H1 (cell line): ENCODE measurements at regions not wholly inside any gene's neighbourhood (a gene's known extent, or its start where the extent isn't known, plus 50 kb on each side); places are given as distances from the start of the nearest gene placed in this dataset.

Experiments used
- ATF2 ChIP-seq: IDR thresholded peaks from 2 replicates; pipeline ENCODE4 v1.6.1; 2012; ENCODE audit warnings: low read length, inconsistent platforms
- EZH2 ChIP-seq: fragments of 200-600 bp; sonication (generic); IDR thresholded peaks from 2 replicates; pipeline ENCODE4 v1.7.1; 2012; ENCODE audit warnings: low read depth, mild to moderate bottlenecking, moderate library complexity, low read length, inconsistent platforms; ENCODE audit not compliant: severe bottlenecking
- POLR2A ChIP-seq, 2 experiments: IDR thresholded peaks; 1 replicate in 1 of 2; 2 replicates in 1 of 2; pipeline ENCODE4 v1.6.1; 2011; ENCODE audit warnings: low read depth in 2 of 2, low read length in 2 of 2, mild to moderate bottlenecking in 2 of 2; ENCODE audit errors: control extremely low read depth in 1 of 2
- POLR2AphosphoS5 ChIP-seq: IDR thresholded peaks from 2 replicates; pipeline ENCODE4 v1.6.1; 2011; ENCODE audit warnings: low read depth, low read length
- TAF1 ChIP-seq: IDR thresholded peaks from 2 replicates; pipeline ENCODE4 v1.6.1; 2011; ENCODE audit warnings: mild to moderate bottlenecking, low read depth, low read length
- USF2 ChIP-seq: IDR thresholded peaks from 2 replicates; pipeline ENCODE4 v1.6.1; 2011; ENCODE audit warnings: low read length, improper control_type of control experiment
- TF ChIP-seq, protein P1 (sequence below), 3 experiments: IDR thresholded peaks; 1 replicate in 2 of 3; 2 replicates in 1 of 3; pipeline versions ENCODE4 v1.5.1 to v1.6.1; 2011; ENCODE audit warnings: low read length in 3 of 3, mild to moderate bottlenecking in 3 of 3, inconsistent platforms in 2 of 3, low read depth in 1 of 3, moderate library complexity in 1 of 3; ENCODE audit not compliant: insufficient read depth in 1 of 3; ENCODE audit errors: control extremely low read depth in 1 of 3

DNA sequence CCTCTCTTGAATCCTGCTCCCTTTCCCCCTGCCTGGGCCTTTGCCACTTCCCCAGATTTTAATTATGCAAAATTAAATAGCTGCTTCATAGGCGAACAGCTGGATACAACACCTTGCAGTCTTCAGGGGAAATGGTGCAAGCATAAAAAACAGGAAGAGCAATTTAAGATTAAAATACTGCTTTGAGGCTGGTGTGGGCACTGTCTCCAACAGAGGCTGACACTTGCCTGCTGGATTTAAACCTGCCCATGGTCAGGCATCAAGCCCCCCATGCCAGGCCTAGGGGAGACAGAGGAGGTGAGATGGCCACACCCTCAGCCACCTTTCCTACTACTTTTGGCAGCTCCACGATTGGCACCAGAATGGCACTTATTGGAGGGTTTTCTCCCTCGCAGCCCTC is 110.1 kb upstream of the DIO3 start:
- no peak for TF ChIP-seq TAF1
- no peak for TF ChIP-seq USF2
- no peak for TF ChIP-seq ATF2
- TF ChIP-seq POLR2A (IDR thresholded peaks at IDR 0.05; ENCODE audit: control extremely low read depth in 1 of 2, low read depth in 2 of 2, low read length in 2 of 2) = no peak
- no peak for TF ChIP-seq POLR2AphosphoS5
- no peak for TF ChIP-seq EZH2
- TF ChIP-seq, protein P1, sequence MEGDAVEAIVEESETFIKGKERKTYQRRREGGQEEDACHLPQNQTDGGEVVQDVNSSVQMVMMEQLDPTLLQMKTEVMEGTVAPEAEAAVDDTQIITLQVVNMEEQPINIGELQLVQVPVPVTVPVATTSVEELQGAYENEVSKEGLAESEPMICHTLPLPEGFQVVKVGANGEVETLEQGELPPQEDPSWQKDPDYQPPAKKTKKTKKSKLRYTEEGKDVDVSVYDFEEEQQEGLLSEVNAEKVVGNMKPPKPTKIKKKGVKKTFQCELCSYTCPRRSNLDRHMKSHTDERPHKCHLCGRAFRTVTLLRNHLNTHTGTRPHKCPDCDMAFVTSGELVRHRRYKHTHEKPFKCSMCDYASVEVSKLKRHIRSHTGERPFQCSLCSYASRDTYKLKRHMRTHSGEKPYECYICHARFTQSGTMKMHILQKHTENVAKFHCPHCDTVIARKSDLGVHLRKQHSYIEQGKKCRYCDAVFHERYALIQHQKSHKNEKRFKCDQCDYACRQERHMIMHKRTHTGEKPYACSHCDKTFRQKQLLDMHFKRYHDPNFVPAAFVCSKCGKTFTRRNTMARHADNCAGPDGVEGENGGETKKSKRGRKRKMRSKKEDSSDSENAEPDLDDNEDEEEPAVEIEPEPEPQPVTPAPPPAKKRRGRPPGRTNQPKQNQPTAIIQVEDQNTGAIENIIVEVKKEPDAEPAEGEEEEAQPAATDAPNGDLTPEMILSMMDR (IDR thresholded peaks at IDR 0.05; ENCODE audit: control extremely low read depth in 1 of 3, insufficient read depth in 1 of 3, low read depth in 1 of 3, low read length in 3 of 3) = no peak
